Neuronal stem cell (in vitro differentiated cells): ENCODE measurements at regions not wholly inside any gene's neighbourhood (a gene's known extent, or its start where the extent isn't known, plus 50 kb on each side); places are given as distances from the start of the nearest gene placed in this dataset.
"Not testable (repeated sequence)": the region's sequence is repeated elsewhere in the genome, so short reads cannot be mapped to it uniquely, and the experiment has no call there.

Experiments used
- DNase-seq: peaks from one replicate; pipeline ENCODE4 v3.0.0-alpha.2; 2013; ENCODE audit warnings: low spot score
- H2AFZ ChIP-seq: one replicate; pipeline ENCODE4 v1.6.1; 2013; ENCODE audit warnings: mild to moderate bottlenecking, low read length, inconsistent platforms
- H2AK5ac ChIP-seq: 2 replicates; pipeline ENCODE4 v1.6.1; 2013; ENCODE audit warnings: low read depth, mild to moderate bottlenecking, inconsistent platforms, low read length, moderate library complexity, mixed read lengths
- H2BK120ac ChIP-seq: 2 replicates; pipeline ENCODE4 v1.6.1; 2013; ENCODE audit warnings: low read depth, mild to moderate bottlenecking, inconsistent platforms, low read length, moderate library complexity, mixed read lengths
- H2BK12ac ChIP-seq: one replicate; pipeline ENCODE4 v1.6.1; 2013; ENCODE audit warnings: low read length, inconsistent platforms
- H2BK15ac ChIP-seq: 2 replicates; pipeline ENCODE4 v1.6.1; 2013; ENCODE audit warnings: mild to moderate bottlenecking, low read length, inconsistent platforms, mixed read lengths
- H2BK5ac ChIP-seq: one replicate; pipeline ENCODE4 v1.6.1; 2013; ENCODE audit warnings: inconsistent platforms, mild to moderate bottlenecking, low read length, moderate library complexity
- H3K14ac ChIP-seq: one replicate; pipeline ENCODE4 v1.6.1; 2013; ENCODE audit warnings: low read length, inconsistent platforms
- H3K18ac ChIP-seq: 2 replicates; pipeline ENCODE4 v1.6.1; 2013; ENCODE audit warnings: low read length, inconsistent platforms
- H3K23ac ChIP-seq: 2 replicates; pipeline ENCODE4 v1.6.1; 2013; ENCODE audit warnings: low read depth, mild to moderate bottlenecking, mixed read lengths, low read length, inconsistent platforms; ENCODE audit not compliant: poor library complexity
- H3K27ac ChIP-seq: replicated peaks from 3 replicates; pipeline ENCODE4 v1.5.1; 2013; ENCODE audit warnings: low read length, inconsistent platforms
- H3K27me3 ChIP-seq, 3 experiments: 2 replicates each; pipeline ENCODE4 v1.6.1; 2013; ENCODE audit warnings: low read length in 3 of 3, mild to moderate bottlenecking in 2 of 3, inconsistent platforms in 1 of 3, low read depth in 1 of 3, mixed read lengths in 1 of 3, moderate library complexity in 1 of 3; ENCODE audit not compliant: control insufficient read depth in 3 of 3, insufficient read depth in 3 of 3
- H3K36me3 ChIP-seq, 2 donors: replicated peaks in 1 of 2; 2 replicates each; pipeline ENCODE4 v1.6.1; 2013; ENCODE audit warnings: low read length in 2 of 2; ENCODE audit not compliant: control insufficient read depth in 2 of 2, insufficient read depth in 2 of 2
- H3K4ac ChIP-seq: 2 replicates; pipeline ENCODE4 v1.6.1; 2013; ENCODE audit warnings: inconsistent platforms, mild to moderate bottlenecking, low read length, moderate library complexity
- H3K4me1 ChIP-seq, 2 donors: 1 replicate in 1 of 2; 2 replicates in 1 of 2; pipeline ENCODE4 v1.6.1; 2013; ENCODE audit warnings: low read length in 2 of 2, low read depth in 1 of 2; ENCODE audit not compliant: control insufficient read depth in 2 of 2, insufficient read depth in 1 of 2
- H3K4me2 ChIP-seq: one replicate; pipeline ENCODE4 v1.6.1; 2013; ENCODE audit warnings: mild to moderate bottlenecking, low read length, inconsistent platforms; ENCODE audit not compliant: insufficient read depth, poor library complexity, severe bottlenecking
- H3K4me3 ChIP-seq, 2 donors: 2 replicates each; pipeline ENCODE4 v1.5.1; 2013; ENCODE audit warnings: low read length in 2 of 2, mild to moderate bottlenecking in 2 of 2, inconsistent platforms in 1 of 2, moderate library complexity in 1 of 2
- H3K79me1 ChIP-seq: one replicate; pipeline ENCODE4 v1.6.1; 2013; ENCODE audit warnings: low read depth, mild to moderate bottlenecking, inconsistent platforms, low read length, moderate library complexity
- H3K9ac ChIP-seq: one replicate; pipeline ENCODE4 v1.6.1; 2013; ENCODE audit warnings: mild to moderate bottlenecking, low read depth, low read length, inconsistent platforms; ENCODE audit not compliant: poor library complexity
- H3K9me3 ChIP-seq, 2 donors: replicated peaks in 1 of 2; 2 replicates each; pipeline versions ENCODE3 to v1.6.1; 2013; ENCODE audit warnings: low read length in 2 of 2, mild to moderate bottlenecking in 2 of 2, inconsistent platforms in 1 of 2, low read depth in 1 of 2, mixed read lengths in 1 of 2, moderate library complexity in 1 of 2; ENCODE audit not compliant: control insufficient read depth in 2 of 2, insufficient read depth in 1 of 2
- H4K8ac ChIP-seq: one replicate; pipeline ENCODE4 v1.6.1; 2013; ENCODE audit warnings: low read depth, mild to moderate bottlenecking, inconsistent platforms, low read length, moderate library complexity
- H4K91ac ChIP-seq: one replicate; pipeline ENCODE4 v1.6.1; 2013; ENCODE audit warnings: low read length, low read depth, mild to moderate bottlenecking, inconsistent platforms; ENCODE audit not compliant: poor library complexity
- WGBS, 2 donors: extraction: QIAGEN DNeasy Blood & Tissue Kit; methylation state at CpG; one replicate each; pipeline ENCODE4 v1.1.7; 2013; ENCODE audit warnings: missing lambda C conversion rate in 2 of 2, mixed read lengths in 1 of 2; ENCODE audit not compliant: insufficient read length in 2 of 2, insufficient replicate concordance in 1 of 2; ENCODE audit errors: extremely low coverage in 2 of 2; 5-methylcytosine and 5-hydroxymethylcytosine counted together

DNA sequence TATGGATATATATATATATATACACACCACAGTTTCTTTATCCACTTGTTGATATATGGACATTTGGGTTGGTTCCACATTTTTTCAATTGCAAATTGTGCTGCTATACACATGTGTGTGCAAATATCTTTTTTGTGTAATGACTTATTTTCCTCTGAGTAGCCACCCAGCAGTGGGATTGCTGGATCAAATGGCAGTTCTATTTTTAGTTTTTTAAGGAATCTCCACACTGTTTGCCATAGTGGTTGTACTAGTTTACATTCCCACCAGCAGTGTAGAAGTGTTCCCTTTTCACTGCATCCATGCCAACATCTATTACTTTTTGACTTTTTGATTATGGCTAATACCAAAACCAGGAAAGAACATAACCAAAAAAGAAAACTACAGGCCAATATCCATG is 676.2 kb upstream of the LMO3 start:
- H2AFZ ChIP-seq, DNase-seq, H3K27ac ChIP-seq, H3K23ac ChIP-seq, H3K27me3 ChIP-seq, H3K14ac ChIP-seq, H4K91ac ChIP-seq, H3K4me1 ChIP-seq, H3K9ac ChIP-seq, H2BK5ac ChIP-seq, H3K4me3 ChIP-seq, H2BK120ac ChIP-seq, H3K79me1 ChIP-seq, H3K4me2 ChIP-seq, H2BK15ac ChIP-seq, H4K8ac ChIP-seq, H3K9me3 ChIP-seq, H3K18ac ChIP-seq, H2AK5ac ChIP-seq, H2BK12ac ChIP-seq, H3K4ac ChIP-seq, H3K36me3 ChIP-seq: not testable (repeated sequence)

DNA sequence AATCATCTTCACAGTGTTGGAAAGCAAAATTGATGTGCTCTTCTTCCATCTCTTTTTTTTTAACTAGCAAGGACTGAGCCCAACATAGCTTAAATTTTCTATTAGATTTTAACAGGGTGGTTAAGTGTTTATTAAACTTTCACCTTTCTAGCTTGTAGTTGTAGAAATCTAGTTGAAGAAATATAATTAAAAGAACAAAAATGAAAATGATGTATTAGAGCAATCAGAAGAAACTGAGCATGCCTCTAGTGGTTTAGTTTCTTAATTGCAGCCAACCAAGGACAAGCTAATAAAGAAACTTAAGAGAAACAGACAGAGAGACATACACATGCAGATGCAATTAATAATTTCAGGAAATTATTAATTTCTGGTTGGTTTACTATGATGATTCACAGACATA is 673.0 kb upstream of the LMO3 start:
- H2BK5ac ChIP-seq = no peak overlapping the region
- H3K4me3 ChIP-seq = no peak overlapping the region
- no peaks in the 10 kb centered on the region for H3K27me3 ChIP-seq
- DNase-seq = no peak
- no peak overlapping the region for H3K4ac ChIP-seq
- H3K9ac ChIP-seq = no peak overlapping the region
- H3K79me1 ChIP-seq = no peaks in the 10 kb centered on the region
- no peak overlapping the region for H3K23ac ChIP-seq
- H3K18ac ChIP-seq = no peak overlapping the region
- H3K36me3 ChIP-seq = no peaks in the 10 kb centered on the region
- peaks cover 0 to 2% of the 10 kb centered on the region in 2 donors for H3K9me3 ChIP-seq
- no peak overlapping the region for H3K4me2 ChIP-seq
- H2BK120ac ChIP-seq = no peak overlapping the region
- H3K27ac ChIP-seq = no peak overlapping the region
- no peak overlapping the region for H3K14ac ChIP-seq
- H2AFZ ChIP-seq = no peak overlapping the region
- H2BK15ac ChIP-seq = no peak overlapping the region
- H4K8ac ChIP-seq = no peak overlapping the region
- no peak overlapping the region for H2BK12ac ChIP-seq
- no peak overlapping the region for H4K91ac ChIP-seq
- no peaks in the 10 kb centered on the region for H3K4me1 ChIP-seq
- no peak overlapping the region for H2AK5ac ChIP-seq

DNA sequence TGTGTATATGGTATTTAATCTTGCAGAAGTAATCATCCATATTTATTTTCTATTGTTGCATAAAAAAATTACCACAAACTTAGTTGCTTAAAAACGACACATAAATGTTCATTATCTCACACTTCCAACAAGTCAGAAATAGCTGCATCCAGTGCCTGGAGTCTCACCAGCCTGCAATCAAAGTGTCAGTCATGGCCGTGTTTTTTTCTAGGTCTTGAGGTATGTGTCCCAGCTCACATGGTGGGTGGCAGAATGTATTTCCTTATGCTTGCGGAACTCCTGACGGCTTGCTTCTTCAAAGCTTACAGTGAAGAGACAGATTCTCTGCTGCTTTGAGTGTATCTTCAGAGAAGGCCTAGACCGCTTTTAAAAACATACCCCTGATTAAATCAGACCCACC is 670.2 kb upstream of the LMO3 start:
- no peak for DNase-seq
- no peak overlapping the region for H3K18ac ChIP-seq
- WGBS, 2 donors = no CpG with 5 or more reads among the region's 5 CpGs
- H2BK5ac ChIP-seq = no peak overlapping the region
- no peak overlapping the region for H2BK15ac ChIP-seq
- H2BK12ac ChIP-seq = no peak overlapping the region
- H3K4me1 ChIP-seq = no peaks in the 10 kb centered on the region
- H3K4ac ChIP-seq = no peak overlapping the region
- H3K36me3 ChIP-seq = no peaks in the 10 kb centered on the region
- no peak overlapping the region for H3K14ac ChIP-seq
- no peak overlapping the region for H3K4me3 ChIP-seq
- H2BK120ac ChIP-seq = no peak overlapping the region
- no peak overlapping the region for H4K8ac ChIP-seq
- no peak overlapping the region for H2AFZ ChIP-seq
- no peak overlapping the region for H3K27ac ChIP-seq
- no peaks in the 10 kb centered on the region for H3K27me3 ChIP-seq
- H3K4me2 ChIP-seq = no peak overlapping the region
- no peaks in the 10 kb centered on the region for H3K79me1 ChIP-seq
- H3K9me3 ChIP-seq = no peaks in the 10 kb centered on the region
- no peak overlapping the region for H3K9ac ChIP-seq
- H3K23ac ChIP-seq = no peak overlapping the region
- H4K91ac ChIP-seq = no peak overlapping the region
- no peak overlapping the region for H2AK5ac ChIP-seq

DNA sequence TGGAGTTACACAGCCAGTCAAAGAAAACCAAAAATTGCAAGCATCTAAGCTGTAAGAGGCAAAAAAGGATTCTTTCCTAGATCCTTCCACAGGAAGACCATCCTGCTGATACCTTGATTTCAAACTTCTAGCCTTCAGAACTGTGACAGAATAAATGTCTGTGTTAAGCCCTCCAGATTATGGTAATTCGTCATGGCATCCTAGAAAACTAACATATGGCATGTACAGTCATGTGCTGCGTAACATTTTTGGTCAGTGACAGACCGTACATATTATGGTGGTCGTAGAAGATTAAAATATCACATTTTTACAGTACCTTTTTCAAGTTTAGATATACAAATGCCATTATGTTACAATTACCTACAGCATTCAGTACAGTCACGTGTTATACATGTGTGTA is 660.9 kb upstream of the LMO3 start:
- Histone ChIP-seq H3K79me1 (no peaks in the 10 kb centered on the region), H2AK5ac (no peak overlapping the region), H3K4me2 (no peak overlapping the region), H3K18ac (no peak overlapping the region), H3K4me1 (no peaks in the 10 kb centered on the region), H3K27me3 (no peaks in the 10 kb centered on the region), H2BK15ac (no peak overlapping the region), H3K14ac (no peak overlapping the region), H2BK5ac (no peak overlapping the region), H4K91ac (no peak overlapping the region), H4K8ac (no peak overlapping the region), H3K4ac (no peak overlapping the region), H3K23ac (no peak overlapping the region), H2AFZ (no peak overlapping the region), H2BK12ac (no peak overlapping the region), H2BK120ac (no peak overlapping the region), H3K9me3 (no peaks in the 10 kb centered on the region), H3K9ac (no peak overlapping the region), H3K27ac (no peak overlapping the region), H3K4me3 (no peak overlapping the region), H3K36me3 (no peaks in the 10 kb centered on the region)
- DNase-seq = no peak
- WGBS, 2 donors = no CpG with 5 or more reads among the region's 5 CpGs
